ENCODE measurements at regions not wholly inside any gene's neighbourhood (a gene's known extent, or its start where the extent isn't known, plus 50 kb on each side); places are given as distances from the start of the nearest gene placed in this dataset.

DNA sequence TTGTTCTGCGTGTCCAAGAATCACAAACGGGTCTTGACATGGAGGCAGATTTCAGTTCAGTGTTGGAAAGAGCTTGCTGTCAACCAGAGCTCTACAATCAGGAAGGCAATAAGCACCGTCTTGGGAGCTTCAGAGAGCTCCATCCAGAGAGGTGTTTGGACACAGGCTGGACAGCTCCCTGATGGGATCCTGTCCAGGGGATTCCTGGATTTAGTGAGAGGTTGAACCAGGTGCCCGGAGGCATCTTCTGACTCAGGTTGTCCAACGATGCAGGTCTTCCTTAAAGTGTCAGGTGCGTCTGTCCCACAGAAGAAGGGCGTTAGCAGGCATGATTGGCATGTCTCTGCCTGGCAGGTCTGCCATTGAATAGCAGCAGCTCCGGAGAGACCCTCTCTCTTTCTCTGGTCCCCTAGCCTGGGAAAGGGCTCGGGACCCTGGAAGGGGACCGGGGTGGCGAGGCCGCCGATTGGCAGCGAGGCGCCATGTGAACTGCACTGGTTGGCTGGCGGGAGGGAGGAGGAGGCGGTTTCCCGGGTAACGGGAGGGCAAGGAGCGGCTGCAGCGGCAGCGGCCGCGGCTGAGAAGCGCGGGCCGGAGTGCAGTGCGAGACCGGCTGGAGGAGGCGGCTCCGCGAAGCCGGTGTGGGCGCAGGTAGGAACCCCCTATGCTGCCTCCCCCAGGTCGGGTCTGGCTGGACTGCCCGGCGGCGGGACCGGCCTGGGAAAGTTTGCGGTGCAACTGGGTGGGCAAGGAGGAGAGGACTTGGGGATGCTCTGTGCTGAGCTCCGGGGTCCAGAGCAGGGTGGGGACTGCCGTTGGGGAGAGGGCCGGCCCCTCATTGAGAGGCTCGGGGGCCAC, 104.1 kb upstream of the E2F8 start:
- TF ChIP-seq CTCF (IDR thresholded peaks at IDR 0.05 in 2 of 3, conservative IDR thresholded peaks at IDR 0.05 in 1 of 3; ENCODE audit: control insufficient read depth in 2 of 3, extremely low read depth in 1 of 3, insufficient read depth in 1 of 3, low read depth in 3 of 3, low read length in 3 of 3) (no peak), MXI1 (IDR thresholded peaks at IDR 0.05; ENCODE audit: low read depth, low read length) (no peak), EZH2 (IDR thresholded peaks at IDR 0.05; ENCODE audit: borderline replicate concordance, control insufficient read depth, low read depth, low read length) (no peak), IRF3 (IDR thresholded peaks at IDR 0.05) (no peak), HDGF (IDR thresholded peaks at IDR 0.05) (no peak), ZZZ3 (IDR thresholded peaks at IDR 0.05; ENCODE audit: control insufficient read depth, insufficient read length, low read depth) (no peak)
- TF ChIP-seq, protein P1, sequence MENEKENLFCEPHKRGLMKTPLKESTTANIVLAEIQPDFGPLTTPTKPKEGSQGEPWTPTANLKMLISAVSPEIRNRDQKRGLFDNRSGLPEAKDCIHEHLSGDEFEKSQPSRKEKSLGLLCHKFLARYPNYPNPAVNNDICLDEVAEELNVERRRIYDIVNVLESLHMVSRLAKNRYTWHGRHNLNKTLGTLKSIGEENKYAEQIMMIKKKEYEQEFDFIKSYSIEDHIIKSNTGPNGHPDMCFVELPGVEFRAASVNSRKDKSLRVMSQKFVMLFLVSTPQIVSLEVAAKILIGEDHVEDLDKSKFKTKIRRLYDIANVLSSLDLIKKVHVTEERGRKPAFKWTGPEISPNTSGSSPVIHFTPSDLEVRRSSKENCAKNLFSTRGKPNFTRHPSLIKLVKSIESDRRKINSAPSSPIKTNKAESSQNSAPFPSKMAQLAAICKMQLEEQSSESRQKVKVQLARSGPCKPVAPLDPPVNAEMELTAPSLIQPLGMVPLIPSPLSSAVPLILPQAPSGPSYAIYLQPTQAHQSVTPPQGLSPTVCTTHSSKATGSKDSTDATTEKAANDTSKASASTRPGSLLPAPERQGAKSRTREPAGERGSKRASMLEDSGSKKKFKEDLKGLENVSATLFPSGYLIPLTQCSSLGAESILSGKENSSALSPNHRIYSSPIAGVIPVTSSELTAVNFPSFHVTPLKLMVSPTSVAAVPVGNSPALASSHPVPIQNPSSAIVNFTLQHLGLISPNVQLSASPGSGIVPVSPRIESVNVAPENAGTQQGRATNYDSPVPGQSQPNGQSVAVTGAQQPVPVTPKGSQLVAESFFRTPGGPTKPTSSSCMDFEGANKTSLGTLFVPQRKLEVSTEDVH (IDR thresholded peaks at IDR 0.05; ENCODE audit: low read depth, partially characterized antibody) = no peak

Data from GM12878 (cell line).